Ecto neural progenitor cell (in vitro differentiated cells): ENCODE measurements at regions not wholly inside any gene's neighbourhood (a gene's known extent, or its start where the extent isn't known, plus 50 kb on each side); places are given as distances from the start of the nearest gene placed in this dataset.
A peak's percentile ranks its signal among the peaks of the same experiment; 100 is the strongest.

ENCODE experiments used
- DNase-seq: peaks from one replicate; pipeline ENCODE4 v3.0.0-alpha.2; 2018; ENCODE audit warnings: low spot score

DNA sequence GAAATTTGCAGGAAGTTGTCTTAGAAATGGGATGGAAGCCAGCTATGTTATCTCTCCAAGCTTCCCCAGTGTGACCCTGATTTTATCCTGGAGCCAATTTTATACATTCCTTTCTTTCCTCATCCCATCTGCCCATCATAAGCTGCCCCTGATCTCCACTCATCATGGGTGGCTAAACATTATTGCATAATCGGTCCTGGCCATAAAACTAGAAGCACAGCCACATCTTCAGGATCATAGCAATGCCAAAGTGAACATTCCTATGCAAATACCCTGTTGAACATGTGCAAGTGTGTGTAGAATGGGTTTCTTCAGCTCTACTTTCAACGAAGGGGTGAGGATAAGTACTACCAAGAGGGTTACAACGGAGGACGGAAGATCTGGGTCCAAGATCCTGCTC lies 50.6 kb upstream of the COG2 start:
- no peak for DNase-seq

DNA sequence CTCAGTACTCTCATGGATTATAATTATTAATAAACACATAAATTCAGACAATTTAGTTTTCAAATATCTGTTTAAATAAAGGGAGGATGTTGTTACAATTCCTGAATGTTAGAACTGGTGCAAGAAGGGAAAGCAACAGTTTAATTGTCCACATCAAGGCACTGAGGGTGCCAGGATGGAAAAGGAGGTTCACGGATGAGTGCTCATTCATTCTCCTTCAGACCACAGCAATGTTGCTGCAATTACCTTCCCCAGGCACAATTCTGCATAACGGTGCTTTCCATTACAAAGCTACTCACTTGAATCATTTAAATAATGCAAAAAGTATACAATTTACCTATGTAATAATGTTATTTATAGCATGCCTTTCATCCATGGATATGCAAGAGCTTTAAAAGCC lies 52.3 kb upstream of the COG2 start:
- DNase-seq, result no peak

DNA sequence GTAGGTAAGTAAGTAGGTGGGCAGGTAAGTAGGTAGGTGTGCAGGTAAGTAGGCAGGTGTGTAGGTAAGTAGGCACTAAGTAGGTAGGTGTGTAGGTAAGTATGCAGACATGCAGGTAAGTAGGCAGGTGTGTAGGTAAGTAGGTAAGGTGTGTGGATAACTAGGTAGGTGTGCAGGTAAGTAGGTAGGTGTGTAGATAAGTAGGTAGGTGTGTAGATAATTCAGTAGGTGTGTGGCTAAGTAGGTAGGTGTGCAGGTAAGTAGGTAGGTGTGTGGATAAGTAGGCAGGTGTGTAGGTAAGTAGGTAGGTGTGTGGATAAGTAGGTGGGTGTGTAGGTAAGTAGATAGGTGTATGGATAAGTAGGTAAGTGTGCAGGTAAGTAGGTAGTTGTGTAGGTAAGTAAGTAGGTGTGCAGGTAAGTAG lies 53.9 kb upstream of the COG2 start:
- no peak for DNase-seq

DNA sequence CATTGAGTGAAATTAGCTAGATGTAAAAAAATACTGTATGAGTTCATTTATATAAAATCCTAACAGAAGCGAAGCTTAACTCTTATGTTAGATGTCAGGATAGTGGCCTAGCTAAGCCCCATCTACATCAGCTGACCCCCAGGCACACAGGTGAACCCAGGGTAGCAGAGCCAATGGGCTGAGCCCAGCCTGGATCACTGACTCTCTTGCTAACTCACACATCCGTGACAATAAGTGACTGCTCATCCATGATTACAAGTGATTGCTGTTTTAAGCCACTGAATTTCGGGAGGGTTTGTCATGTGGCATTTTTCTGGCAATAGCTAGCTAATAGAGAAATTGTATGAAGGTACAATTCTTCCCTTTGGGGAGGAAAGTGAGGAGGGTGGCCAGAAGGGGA lies 55.2 kb upstream of the COG2 start:
- DNase-seq, result no peak

DNA sequence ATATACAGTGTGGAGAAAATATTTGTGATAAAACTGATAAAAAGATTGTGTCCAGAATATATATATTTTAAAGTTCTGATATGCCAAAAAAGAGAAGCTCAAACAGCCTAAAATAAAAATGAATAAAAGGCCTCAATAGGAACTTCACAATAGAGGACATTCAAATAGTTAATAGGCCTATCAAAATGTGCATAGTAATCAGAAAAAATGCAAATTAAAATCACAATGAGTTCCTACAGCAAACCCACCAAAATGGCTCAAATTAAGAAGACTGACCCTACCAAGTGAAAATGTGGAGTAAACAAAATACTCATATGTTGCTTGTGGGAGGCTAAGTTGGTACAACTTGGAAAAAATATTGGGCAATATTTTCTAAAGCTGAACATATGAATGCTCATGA lies 57.6 kb upstream of the COG2 start:
- DNase-seq, result no peak

DNA sequence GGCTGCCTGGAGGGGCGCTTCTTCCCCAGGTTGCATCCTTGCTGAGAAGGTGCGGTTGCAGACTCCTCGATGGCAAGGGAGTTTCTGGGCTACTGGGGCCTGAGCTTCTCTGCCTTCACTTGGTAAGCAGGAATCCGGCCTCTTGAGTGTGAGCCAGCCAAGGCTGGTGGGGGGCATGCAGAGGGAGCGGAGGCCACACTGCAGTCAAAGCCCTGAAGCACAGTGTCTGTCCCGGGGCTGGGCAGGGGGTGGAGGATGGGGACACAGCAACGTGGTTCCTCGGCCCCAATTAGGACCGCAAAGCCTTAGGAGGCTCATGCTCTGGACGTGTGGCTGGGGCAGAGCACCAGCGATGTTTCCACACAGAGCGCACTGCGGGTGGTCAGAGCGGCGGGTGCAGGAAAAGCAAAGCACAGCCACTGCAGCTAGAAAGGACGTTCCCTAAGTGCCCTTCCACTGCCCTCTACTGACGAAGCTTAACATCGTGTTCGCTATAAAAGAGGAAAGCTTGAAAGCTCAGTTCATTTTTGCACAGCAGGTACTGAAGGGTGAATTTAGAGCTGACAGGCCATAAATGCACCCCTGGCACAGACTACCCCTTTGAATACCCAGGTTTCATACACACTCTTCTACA lies 60.7 kb upstream of the COG2 start:
- no peak for DNase-seq

DNA sequence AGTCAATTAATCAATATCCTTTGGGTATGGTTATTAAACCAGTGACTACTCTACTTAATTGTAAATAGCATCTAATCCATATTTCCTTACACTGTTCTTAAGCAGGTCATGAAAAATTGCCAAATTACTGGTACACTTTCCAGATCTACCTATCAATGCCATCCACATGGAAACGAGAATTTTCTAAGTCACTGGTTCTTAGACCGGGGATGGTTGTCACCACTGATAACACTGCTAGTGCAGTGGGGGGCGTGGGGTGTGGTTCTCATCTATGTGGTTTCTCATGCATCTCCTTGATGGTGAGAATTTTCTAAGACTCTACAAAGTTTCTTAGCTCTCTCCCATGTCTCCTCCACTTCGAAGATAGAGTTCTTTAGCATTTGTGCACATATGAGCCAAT lies 63.7 kb upstream of the COG2 start:
- no peak for DNase-seq

DNA sequence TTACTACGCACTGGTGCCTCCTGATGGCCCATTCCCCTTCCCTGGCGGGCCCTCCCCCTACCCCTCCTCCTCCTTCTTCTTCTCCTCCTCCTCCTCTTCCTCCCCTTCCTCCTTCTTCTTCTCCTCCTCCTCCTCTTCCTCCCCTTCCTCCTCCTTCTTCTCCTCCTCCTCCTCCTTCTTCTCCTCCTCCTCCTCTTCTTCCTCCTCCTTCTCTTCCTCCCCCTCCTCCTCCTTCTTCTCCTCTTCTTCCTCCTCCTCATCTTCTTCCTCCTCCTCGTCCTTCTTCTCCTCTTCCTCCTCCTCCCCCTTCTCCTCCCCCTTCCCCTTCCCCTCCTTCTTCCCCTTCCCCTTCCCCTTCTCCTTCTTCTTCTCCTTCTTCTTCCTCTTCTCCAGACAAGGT lies 64.7 kb upstream of the COG2 start:
- DNase-seq, result no peak

DNA sequence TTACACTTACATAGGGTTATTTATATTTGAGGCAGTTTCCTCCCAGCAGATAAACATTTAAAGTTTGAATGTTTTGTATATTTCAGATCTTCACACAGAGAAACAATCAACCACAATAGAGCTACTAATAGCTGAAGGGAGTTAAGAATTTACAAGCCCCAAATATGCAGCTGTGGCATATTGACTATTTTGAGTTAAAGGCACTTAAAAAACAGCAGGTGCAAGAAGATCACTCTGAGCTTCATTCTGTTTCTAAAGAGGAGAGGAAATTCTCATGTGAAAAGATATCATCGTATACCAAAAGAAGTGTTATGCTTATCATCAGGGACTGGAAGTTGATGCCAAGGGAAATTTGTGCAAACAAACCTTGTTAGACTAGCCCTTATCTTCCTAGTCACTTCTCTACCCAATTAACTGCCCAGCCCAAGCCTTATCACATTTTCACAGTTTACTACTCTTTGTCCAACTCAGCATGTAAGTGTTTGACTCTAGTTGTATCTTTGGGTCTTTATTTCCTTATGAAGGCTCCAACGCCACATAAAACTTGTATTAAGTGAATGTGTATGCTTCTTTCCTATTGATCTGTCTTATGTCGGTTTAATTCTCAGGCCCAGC lies 66.3 kb upstream of the COG2 start:
- no peak for DNase-seq

DNA sequence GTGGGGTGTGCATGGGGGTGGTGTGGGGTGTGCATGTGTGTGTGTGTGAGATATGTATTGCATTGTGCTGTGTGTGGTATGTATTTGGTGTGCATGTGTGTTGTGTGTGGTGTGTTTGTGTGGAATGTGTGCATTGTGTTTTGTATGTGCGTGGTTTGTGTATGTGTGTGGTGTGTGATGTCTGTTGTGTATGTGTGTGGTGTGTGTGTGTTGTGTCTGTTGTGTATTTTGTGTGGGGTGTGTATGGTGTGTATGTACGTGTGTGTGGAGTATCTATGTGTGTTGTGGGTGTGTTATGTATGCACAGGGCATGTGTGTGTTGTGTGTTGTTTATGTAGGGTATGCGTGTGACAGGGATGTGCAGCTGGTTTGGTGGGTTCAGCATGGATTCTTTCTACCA lies 67.8 kb upstream of the COG2 start:
- DNase-seq, result no peak

DNA sequence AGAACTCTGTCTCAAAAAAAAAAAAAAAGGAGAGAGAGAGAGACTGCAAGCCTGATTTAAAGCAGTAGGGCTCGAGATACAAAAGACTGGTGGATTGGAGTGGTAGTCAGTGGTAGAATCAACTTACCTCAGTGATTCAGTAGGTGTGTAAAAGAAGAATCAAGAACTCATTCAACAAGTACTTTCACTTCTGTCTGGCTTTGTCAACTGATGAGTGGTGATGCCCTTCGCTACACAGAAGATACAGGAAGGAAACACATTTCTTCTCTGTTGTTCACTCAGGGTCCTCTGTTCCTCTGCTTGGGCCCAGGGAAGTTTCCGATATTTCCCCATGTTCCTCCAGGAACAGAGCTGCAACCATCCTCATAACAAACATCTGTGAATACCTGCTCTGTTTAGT lies 68.6 kb upstream of the COG2 start:
- DNase-seq, result no peak

DNA sequence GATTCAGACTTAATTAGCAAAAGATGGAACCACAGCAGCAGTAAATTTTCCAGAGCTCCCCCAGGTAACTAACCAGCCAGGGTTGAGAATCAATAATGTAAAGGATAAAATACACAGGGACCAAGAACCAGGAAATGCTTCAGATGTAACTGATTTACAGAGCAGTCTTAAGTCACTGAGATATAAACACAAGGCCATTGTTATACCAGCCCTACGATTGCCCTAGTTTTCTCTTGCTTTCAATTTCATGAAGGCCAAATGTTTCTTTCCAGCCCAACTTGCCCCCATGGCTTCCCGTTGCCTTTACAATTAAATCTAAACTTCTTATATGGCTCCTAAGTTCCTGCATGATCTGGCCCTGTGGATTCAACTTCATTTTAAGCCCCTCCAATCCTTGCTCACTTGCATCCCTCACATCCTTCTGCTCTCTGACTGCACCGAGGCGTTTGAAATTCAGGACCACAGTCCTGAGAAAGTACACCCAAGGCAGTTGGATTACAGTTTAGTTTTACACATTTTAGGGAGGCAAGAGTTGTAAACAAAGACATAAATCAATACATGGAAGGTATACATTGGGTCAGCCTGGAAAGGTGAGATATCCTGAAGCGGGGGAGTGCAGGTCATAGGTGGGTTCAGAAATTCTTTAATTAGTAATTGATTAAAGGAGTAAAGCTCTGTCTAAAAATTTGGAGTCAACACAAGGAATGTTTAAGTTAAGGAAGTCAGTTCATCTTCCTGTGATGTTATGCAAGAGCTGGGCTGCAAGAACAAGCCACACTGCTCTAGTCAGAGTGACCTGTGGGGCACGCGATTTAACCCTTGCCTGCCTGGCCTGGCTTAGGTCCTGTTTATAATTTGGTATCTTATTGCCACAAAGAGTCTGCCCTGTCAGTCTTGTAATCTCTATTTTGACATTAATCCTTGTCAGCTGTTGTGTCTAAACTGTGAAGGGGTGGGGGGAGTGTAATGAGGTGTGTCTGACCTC lies 69.9 kb upstream of the COG2 start:
- no peak for DNase-seq

DNA sequence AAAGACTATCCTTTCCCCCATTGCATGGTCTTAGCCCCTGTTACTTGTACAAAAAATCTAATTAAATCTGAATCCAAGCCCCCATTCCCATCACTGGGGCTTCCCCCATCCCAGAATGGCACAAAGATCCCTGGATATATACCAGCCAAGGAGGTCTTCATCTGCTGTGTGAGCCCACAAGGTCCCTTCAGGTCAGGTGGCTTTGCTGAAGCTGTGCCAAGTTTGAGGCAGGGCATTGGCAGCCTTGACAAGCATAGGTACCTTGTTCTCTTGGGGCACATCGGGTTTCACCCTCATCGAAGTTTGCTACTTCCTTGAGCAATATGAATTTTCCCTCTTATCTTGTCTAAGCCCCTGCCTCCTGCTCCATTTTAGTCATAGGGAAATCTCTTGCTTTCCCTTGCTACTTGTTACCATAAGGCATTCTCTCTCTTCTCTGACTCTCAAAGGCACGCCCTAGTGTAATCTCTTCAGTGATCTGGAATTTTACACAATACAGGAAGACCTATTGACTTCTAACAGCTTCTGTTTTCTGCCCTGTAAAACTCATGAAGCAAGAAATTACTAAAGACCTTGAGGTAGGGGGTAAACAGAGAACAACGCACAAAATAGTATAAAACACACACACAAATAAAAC lies 71.4 kb upstream of the COG2 start:
- no peak for DNase-seq

DNA sequence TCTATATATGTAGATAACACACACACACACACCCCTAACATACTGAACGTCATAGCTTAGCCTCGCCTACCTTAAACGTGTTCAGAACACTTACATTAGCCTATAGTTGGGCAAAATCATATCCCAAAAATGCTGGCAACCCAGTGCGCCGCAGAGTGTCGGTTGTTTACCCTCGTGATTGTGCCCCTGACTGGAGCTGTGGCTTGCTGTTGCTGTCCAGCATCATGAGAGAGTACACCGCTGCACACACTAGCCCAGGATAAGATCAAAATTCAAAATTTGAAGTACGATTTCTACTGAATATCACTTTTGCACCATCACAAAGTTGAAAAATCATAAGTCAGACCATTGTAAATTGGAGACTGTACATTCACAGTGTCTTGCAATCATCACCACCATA lies 73.1 kb upstream of the COG2 start:
- DNase-seq, result peak; percentile 6

DNA sequence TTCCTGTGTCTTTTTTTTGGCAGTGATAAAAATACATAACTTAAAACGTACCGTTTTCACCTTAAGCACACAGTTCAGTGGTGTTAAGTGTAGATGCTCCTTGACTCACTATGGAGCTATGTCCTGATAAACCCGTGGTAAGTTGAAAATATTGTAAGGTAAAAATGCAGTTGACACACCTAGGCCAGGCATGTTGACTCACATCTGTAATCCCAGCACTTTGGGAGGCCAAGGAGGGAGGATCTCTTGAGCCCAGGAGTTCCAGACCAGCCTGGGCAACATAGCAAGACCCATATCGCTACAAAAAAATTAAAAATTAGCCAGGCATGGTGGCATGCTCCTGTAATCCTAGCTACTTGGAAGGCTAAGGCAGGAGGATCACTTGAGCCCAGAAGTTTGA lies 73.6 kb upstream of the COG2 start:
- peak; percentile 9 for DNase-seq

DNA sequence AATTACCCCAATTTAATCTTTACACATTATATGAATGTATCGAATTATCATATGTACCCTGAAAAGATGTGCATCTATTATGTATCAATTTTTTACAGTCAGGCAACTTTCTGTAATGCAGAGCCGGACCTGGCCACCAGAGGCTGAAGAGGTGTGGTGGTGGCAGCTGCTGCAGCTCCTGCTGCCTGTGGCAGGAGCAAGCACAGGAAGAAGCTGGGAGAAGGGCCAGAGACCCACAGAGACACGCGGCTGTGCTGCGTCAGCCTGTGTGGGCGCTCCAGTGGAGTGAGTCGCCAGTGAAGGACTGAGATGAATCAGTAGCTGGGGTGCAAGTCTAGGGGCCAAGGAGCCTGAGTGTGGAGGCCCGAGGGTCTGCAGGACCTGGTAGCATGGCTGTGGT lies 74.3 kb upstream of the COG2 start:
- DNase-seq, result peak; percentile 42

DNA sequence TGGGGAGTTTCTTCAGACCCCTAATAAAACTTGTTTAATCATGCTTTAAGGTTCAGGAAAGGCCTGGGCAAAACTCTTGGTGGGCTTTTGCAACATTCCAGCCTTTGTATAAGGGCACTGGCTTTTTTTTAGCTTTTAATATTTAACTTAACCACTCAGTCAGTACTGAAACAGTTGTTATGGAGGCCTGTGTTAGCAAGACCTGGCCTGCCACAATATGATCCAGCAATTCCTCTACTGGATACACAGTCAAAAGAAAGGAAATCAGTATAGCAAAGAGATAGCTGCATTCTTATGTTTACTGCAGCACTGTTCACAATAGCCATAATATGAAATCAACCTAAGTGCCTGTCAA lies 75.1 kb upstream of the COG2 start:
- peak; percentile 11 for DNase-seq

DNA sequence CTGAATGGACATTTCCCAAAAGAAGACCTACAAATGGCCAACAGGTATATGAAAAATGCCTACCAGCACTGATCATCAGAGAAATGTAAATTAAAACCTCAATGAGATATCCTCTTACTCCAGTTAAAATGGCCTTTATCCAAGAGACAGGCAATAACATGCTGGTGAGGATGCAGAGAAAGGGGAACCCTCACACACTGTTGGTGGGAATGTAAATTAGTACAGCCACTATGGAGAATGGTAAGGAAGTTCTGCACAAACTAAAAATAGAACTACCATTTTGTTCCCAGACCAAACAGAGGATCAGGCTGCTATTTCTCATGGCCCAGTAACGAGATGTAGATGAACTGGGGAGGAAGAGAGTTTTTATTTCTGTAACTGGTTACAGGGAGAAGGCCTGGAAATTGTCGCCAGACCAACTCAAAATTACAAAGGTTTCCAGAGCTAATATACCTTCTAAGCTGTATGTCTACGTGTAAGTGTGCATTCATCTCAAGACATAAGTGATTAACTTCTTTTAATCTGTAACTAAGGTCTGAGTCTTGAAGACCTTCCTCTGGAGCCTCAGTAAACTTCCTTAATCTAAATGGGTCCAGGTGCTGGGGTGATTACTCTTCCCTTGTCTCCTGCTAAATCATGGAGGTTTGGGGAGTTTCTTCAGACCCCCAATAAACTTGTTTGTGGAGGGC lies 75.6 kb upstream of the COG2 start:
- DNase-seq, result peak; percentile 1

DNA sequence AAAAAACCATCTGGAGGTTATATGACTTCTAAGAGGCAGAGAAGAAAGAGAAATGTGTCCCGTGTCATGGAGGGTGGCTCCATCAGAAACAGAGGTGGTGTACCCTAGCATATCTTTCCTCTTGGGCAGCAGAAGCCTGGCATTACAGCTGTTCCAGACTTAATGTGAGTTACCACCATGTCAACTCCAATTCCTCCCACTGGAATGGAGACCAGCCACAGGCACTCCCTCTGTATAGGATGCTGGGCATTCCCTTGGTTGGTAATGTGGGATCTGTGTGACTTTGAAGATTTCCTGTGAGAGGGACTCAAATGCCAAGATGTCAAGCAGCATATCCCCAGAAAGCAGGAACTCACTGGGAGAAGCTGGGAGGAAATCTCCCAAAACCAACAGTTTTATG lies 77.1 kb upstream of the COG2 start:
- DNase-seq, result peak; percentile 13

DNA sequence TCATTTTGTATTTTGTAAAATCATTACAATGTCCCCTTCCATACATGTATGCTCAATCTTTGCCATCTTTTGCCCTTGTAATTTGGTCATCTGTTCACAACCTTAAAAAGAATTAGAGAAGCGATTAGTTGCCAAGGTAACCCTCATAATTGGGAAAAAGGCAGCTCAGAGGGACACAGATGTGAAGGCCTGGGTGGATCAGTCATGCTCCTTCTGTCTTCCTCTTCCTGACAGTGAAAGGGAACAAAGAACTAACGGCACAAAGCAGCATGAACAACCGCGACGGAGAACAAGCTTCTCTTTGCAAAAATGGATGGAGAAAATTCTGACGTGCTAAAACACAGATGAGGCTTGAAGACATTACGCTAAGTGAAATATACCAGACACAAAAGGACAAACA lies 78.7 kb upstream of the COG2 start:
- peak; percentile 37 for DNase-seq

DNA sequence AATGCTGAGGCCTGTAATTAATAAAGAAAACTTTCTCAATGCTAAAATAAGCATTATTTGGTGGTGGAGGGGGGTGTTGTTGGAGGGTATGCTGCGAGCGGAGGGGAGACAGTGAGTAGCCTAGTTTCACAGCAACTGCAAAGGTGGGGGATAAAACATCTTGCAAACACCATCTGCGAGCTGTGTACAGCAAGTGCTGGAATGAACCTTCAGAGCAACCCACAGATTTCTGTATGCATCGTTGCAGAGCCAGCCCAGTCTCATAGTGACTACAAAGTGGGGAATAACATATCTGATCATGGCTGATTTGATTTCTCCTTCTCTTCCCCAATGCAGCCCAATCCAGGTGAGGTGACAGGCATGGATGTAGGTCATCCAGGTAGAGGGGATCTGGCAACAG lies 80.7 kb upstream of the COG2 start:
- DNase-seq, result peak; percentile 33

DNA sequence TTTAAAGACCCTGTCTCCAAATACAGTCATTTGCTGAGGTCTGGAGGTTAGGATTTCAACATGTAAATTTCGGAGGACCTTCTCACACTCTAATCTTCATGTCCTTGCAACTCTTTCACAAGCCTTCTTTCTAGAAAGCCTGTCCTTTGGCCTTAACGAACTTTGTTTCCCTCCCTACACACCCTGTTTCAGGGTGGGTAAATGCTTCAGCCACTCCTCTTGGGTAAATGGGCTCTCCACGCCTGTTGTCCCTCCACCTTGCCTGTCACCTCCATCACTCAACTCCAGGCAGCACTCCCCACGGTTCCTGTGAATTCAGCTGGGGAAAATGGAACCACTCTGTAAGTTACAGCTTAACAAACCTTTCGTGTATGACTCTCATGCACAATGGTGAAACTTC lies 84.0 kb upstream of the COG2 start:
- DNase-seq, result peak; percentile 13
